Left renal pelvis (tissue), 4 donors: ENCODE measurements at regions not wholly inside any gene's neighbourhood (a gene's known extent, or its start where the extent isn't known, plus 50 kb on each side); places are given as distances from the start of the nearest gene placed in this dataset.

Source experiments
- DNase-seq, 4 donors: peaks; one replicate each; pipeline ENCODE4 v3.0.0-alpha.2; 2013; ENCODE audit warnings: low read depth in 4 of 4, low spot score in 3 of 4

- peak in 1 of 4 donors; percentile 11 for DNase-seq
Observed at GRCh38 chr1:65729259-65729658, 63.4 kb upstream of the PDE4B start.

- DNase-seq = no peak
Observed at GRCh38 chr1:65734979-65735378, 57.7 kb upstream of the PDE4B start.

- DNase-seq = no peak
Observed at GRCh38 chr1:65741993-65742392, 50.7 kb upstream of the PDE4B start.
